IMR-90 (cell line): ENCODE measurements at regions not wholly inside any gene's neighbourhood (a gene's known extent, or its start where the extent isn't known, plus 50 kb on each side); places are given as distances from the start of the nearest gene placed in this dataset.

ENCODE experiments used
- ATAC-seq: fragments of 200-7000 bp; cut with Tn5 transposase; 2 replicates; pipeline ENCODE4 v1.9.1; 2020; ENCODE audit warnings: low read depth, mild to moderate bottlenecking, moderate library complexity
- BruUV-seq: library from RNA; stranded (reverse); fragments of 400-500 nt; replicated peaks from 2 replicates; lab custom pipeline; 2021; lab: Mats Ljungman, UMichigan
- CTCF ChIA-PET: fragments of 300-600 bp; formaldehyde crosslinking; extraction: SDS; loops from one replicate; lab custom pipeline; 2021; ENCODE audit warnings: antibody characterized with exemption; lab: Yijun Ruan, JAX
- POLR2A ChIA-PET: fragments of 300-600 bp; sonication (Branson Sonifier 250); formaldehyde crosslinking; loops from one replicate; lab custom pipeline; 2022; ENCODE audit warnings: antibody characterized with exemption; ENCODE audit not compliant: unreplicated experiment; lab: Charles Lee
- DNase-seq: peaks from one replicate; pipeline ENCODE4 v3.0.0; 2013
- H2AFZ ChIP-seq: replicated peaks from 2 replicates; pipeline ENCODE3; 2013; ENCODE audit warnings: low read length, mild to moderate bottlenecking; ENCODE audit not compliant: poor library complexity
- H2AK5ac ChIP-seq: 2 replicates; pipeline ENCODE4 v1.6.1; 2013; ENCODE audit warnings: low read depth, low read length, inconsistent platforms
- H2AK9ac ChIP-seq: replicated peaks from 2 replicates; pipeline ENCODE3; 2013; ENCODE audit warnings: mild to moderate bottlenecking, low read depth, low read length, moderate library complexity; ENCODE audit not compliant: poor library complexity
- H2BK120ac ChIP-seq: 2 replicates; pipeline ENCODE4 v1.6.1; 2013; ENCODE audit warnings: low read depth, low read length, inconsistent platforms
- H2BK15ac ChIP-seq: 3 replicates; pipeline ENCODE4 v1.6.1; 2013; ENCODE audit warnings: low read depth, low read length, inconsistent platforms
- H2BK20ac ChIP-seq: 2 replicates; pipeline ENCODE4 v1.6.1; 2013; ENCODE audit warnings: low read depth, mild to moderate bottlenecking, inconsistent platforms, low read length, moderate library complexity
- H2BK5ac ChIP-seq: 2 replicates; pipeline ENCODE4 v1.6.1; 2013; ENCODE audit warnings: mild to moderate bottlenecking, low read depth, low read length, inconsistent platforms; ENCODE audit not compliant: poor library complexity, severe bottlenecking
- H3K14ac ChIP-seq: replicated peaks from 2 replicates; pipeline ENCODE4 v1.6.1; 2013; ENCODE audit warnings: low read depth, low read length, inconsistent platforms
- H3K18ac ChIP-seq: 2 replicates; pipeline ENCODE4 v1.6.1; 2013; ENCODE audit warnings: low read depth, low read length, control low read depth
- H3K23ac ChIP-seq: 2 replicates; pipeline ENCODE4 v1.6.1; 2013; ENCODE audit warnings: low read depth, low read length, inconsistent platforms
- H3K27ac ChIP-seq: 2 replicates; pipeline ENCODE4 v1.5.1; 2013; ENCODE audit warnings: mild to moderate bottlenecking, control low read depth, low read length; ENCODE audit not compliant: insufficient read depth
- H3K27me3 ChIP-seq: 2 replicates; pipeline ENCODE4 v1.6.1; 2013; ENCODE audit warnings: low read length; ENCODE audit not compliant: control insufficient read depth, insufficient read depth
- H3K36me3 ChIP-seq: 2 replicates; pipeline ENCODE4 v1.6.1; 2013; ENCODE audit warnings: low read length, mixed read lengths; ENCODE audit not compliant: control insufficient read depth, insufficient read depth
- H3K4ac ChIP-seq: 2 replicates; pipeline ENCODE4 v1.6.1; 2013; ENCODE audit warnings: low read depth, low read length, inconsistent platforms
- H3K4me1 ChIP-seq: 2 replicates; pipeline ENCODE4 v1.6.1; 2013; ENCODE audit warnings: low read length, mixed read lengths; ENCODE audit not compliant: control insufficient read depth, insufficient read depth
- H3K4me2 ChIP-seq: 2 replicates; pipeline ENCODE4 v1.6.1; 2013; ENCODE audit warnings: low read depth, mild to moderate bottlenecking, control low read depth, low read length, moderate library complexity
- H3K4me3 ChIP-seq: 2 replicates; pipeline ENCODE4 v1.5.1; 2013; ENCODE audit warnings: low read depth, mild to moderate bottlenecking, control low read depth, low read length, moderate library complexity; ENCODE audit not compliant: insufficient read depth
- H3K56ac ChIP-seq: 2 replicates; pipeline ENCODE4 v1.6.1; 2013; ENCODE audit warnings: low read length, inconsistent platforms; ENCODE audit not compliant: insufficient read depth; ENCODE audit errors: extremely low read depth
- H3K79me1 ChIP-seq, 2 experiments: 2 replicates each; pipeline ENCODE4 v1.6.1; 2013; ENCODE audit warnings: low read length in 2 of 2, inconsistent platforms in 1 of 2, low read depth in 1 of 2
- H3K9ac ChIP-seq: 2 replicates; pipeline ENCODE4 v1.6.1; 2013; ENCODE audit warnings: low read depth, low read length, control low read depth
- H3K9me1 ChIP-seq: 2 replicates; pipeline ENCODE4 v1.6.1; 2013; ENCODE audit warnings: low read length, inconsistent platforms; ENCODE audit not compliant: insufficient read depth
- H3K9me3 ChIP-seq: 2 replicates; pipeline ENCODE4 v1.6.1; 2013; ENCODE audit warnings: low read length; ENCODE audit not compliant: control insufficient read depth, insufficient read depth
- H4K20me1 ChIP-seq: 2 replicates; pipeline ENCODE4 v1.6.1; 2013; ENCODE audit warnings: low read length, inconsistent platforms; ENCODE audit not compliant: insufficient read depth
- H4K5ac ChIP-seq: 2 replicates; pipeline ENCODE4 v1.6.1; 2013; ENCODE audit warnings: mild to moderate bottlenecking, low read depth, low read length, control low read depth
- H4K8ac ChIP-seq, 2 experiments: 2 replicates each; pipeline ENCODE4 v1.6.1; 2013; ENCODE audit warnings: low read depth in 2 of 2, low read length in 2 of 2, control low read depth in 1 of 2, inconsistent platforms in 1 of 2
- H4K91ac ChIP-seq: 2 replicates; pipeline ENCODE4 v1.6.1; 2013; ENCODE audit warnings: low read depth, low read length, inconsistent platforms; ENCODE audit not compliant: insufficient read depth
- BHLHE40 ChIP-seq: fragments of 150-350 bp; IDR thresholded peaks from 2 replicates; pipeline ENCODE4 v1.6.1; 2016; ENCODE audit warnings: mild to moderate bottlenecking, low read depth, low read length
- CEBPB ChIP-seq: IDR thresholded peaks from 2 replicates; pipeline ENCODE4 v1.6.1; 2012; ENCODE audit warnings: low read depth, low read length, improper control_type of control experiment
- CHD1 ChIP-seq: IDR thresholded peaks from 2 replicates; pipeline ENCODE4 v1.6.1; 2012; ENCODE audit warnings: low read depth, low read length, improper control_type of control experiment
- ELK1 ChIP-seq: fragments of 150-350 bp; IDR thresholded peaks from 2 replicates; pipeline ENCODE4 v1.6.1; 2016; ENCODE audit warnings: low read depth, mild to moderate bottlenecking, low read length, moderate library complexity, borderline replicate concordance
- FOS ChIP-seq: fragments of 150-350 bp; IDR thresholded peaks from 2 replicates; pipeline ENCODE4 v1.6.1; 2016; ENCODE audit warnings: low read depth, low read length
- MAFK ChIP-seq: IDR thresholded peaks from 2 replicates; pipeline ENCODE4 v1.6.1; 2012; ENCODE audit warnings: low read depth, low read length, improper control_type of control experiment
- MAZ ChIP-seq: IDR thresholded peaks from 2 replicates; pipeline ENCODE4 v1.6.1; 2012; ENCODE audit warnings: low read depth, mild to moderate bottlenecking, low read length, improper control_type of control experiment, moderate library complexity, borderline replicate concordance
- MXI1 ChIP-seq: IDR thresholded peaks from 2 replicates; pipeline ENCODE4 v1.6.1; 2012; ENCODE audit warnings: low read depth, mild to moderate bottlenecking, low read length, moderate library complexity, borderline replicate concordance
- NFE2L2 ChIP-seq: fragments of 150-350 bp; IDR thresholded peaks from 2 replicates; pipeline ENCODE4 v1.6.1; 2016; ENCODE audit warnings: low read depth, mild to moderate bottlenecking, low read length
- POLR2A ChIP-seq: IDR thresholded peaks from 2 replicates; pipeline ENCODE4 v1.6.1; 2012; ENCODE audit warnings: mild to moderate bottlenecking, low read depth, low read length
- RAD21 ChIP-seq: IDR thresholded peaks from 2 replicates; pipeline ENCODE4 v1.6.1; 2012; ENCODE audit warnings: low read length, improper control_type of control experiment
- RCOR1 ChIP-seq: IDR thresholded peaks from 2 replicates; pipeline ENCODE4 v1.6.1; 2012; ENCODE audit warnings: mild to moderate bottlenecking, low read length, improper control_type of control experiment; ENCODE audit not compliant: insufficient replicate concordance
- RFX5 ChIP-seq: IDR thresholded peaks from 2 replicates; pipeline ENCODE4 v1.8.0; 2012; ENCODE audit warnings: low read depth, mild to moderate bottlenecking, low read length, moderate library complexity
- SMC3 ChIP-seq: fragments of 150-350 bp; IDR thresholded peaks from 2 replicates; pipeline ENCODE4 v1.6.1; 2016; ENCODE audit warnings: low read depth, mild to moderate bottlenecking, antibody characterized with exemption, low read length, moderate library complexity
- WGBS, 2 experiments: methylation state at CpG; one replicate each; pipeline versions ENCODE4 v1.1.5 to v1.1.7; 2013; ENCODE audit warnings: missing lambda C conversion rate in 2 of 2; ENCODE audit not compliant: insufficient read length in 1 of 2; ENCODE audit errors: extremely low coverage in 2 of 2; 5-methylcytosine and 5-hydroxymethylcytosine counted together
- dilution Hi-C: fragments of 300-500 bp; cut with HindIII; formaldehyde crosslinking; loops from one replicate; pipeline ENCODE4 v1.14.3; 2018; ENCODE audit warnings: low sequenced_read_pairs; ENCODE audit not compliant: unreplicated experiment
- in situ Hi-C: fragments of 300-500 bp; cut with MboI; formaldehyde crosslinking; loops from 3 replicates; pipeline ENCODE4 v1.14.3; 2019; ENCODE audit warnings: low sequenced_read_pairs, inconsistent platforms, mixed read lengths
- intact Hi-C: fragments of 100-400 bp; cut with micrococcal nuclease; formaldehyde crosslinking; loops from 2 replicates; pipeline ENCODE4 v1.10.0; 2022
- TF ChIP-seq, protein P1 (sequence below): fragments of 150-350 bp; IDR thresholded peaks from 2 replicates; pipeline ENCODE4 v1.6.1; 2017; ENCODE audit warnings: mild to moderate bottlenecking, antibody characterized with exemption, low read length, low read depth
- TF ChIP-seq, protein P2 (sequence below): conservative IDR thresholded peaks from 2 replicates; pipeline ENCODE4 v1.5.1; 2012; ENCODE audit warnings: mild to moderate bottlenecking, low read depth, low read length, improper control_type of control experiment

DNA sequence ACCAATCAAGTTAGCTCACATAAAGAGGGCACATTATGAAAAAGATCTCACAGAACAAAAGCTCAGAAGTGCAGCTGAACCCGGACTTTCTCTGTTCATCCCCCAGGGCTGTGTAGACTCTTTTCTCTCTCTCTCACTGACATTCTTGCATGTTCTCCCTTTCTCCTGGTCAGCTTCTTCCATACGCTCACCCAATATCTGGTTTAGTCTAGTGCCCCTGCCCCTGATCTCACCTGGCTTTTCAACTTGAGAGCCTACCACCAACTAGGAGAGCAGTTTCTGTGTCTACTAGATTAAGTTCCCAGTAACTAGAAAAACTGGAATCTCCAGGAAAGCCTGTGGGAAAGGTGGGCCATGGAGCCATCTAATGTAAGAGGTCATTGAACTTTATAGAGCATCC, 126.9 kb upstream of the GRIK3 start:
- ATAC-seq (no peak), DNase-seq (no peak)
- no peak overlapping the region for H2BK20ac ChIP-seq
- H3K79me1 ChIP-seq: no peaks in the 10 kb centered on the region
- H2BK5ac ChIP-seq: no peak overlapping the region
- no peak overlapping the region for H3K56ac ChIP-seq
- BruUV-seq: no TSS peak
- no peaks in the 10 kb centered on the region for H3K36me3 ChIP-seq
- no peak overlapping the region for H3K9ac ChIP-seq
- H3K4ac ChIP-seq: no peak overlapping the region
- no peak overlapping the region for H3K14ac ChIP-seq
- 67% methylated on average over 2 of the region's 2 CpGs; no CpG with 5 or more reads in 1 of the 2 experiments for WGBS, 2 experiments
- no peak overlapping the region for H2BK120ac ChIP-seq
- no peak overlapping the region for H4K8ac ChIP-seq
- no peak overlapping the region for H3K4me3 ChIP-seq
- no peak overlapping the region for H2AFZ ChIP-seq
- H4K20me1 ChIP-seq: no peaks in the 10 kb centered on the region
- no peak overlapping the region for H3K4me2 ChIP-seq
- POLR2A ChIA-PET: no interaction called here
- no peak overlapping the region for H4K5ac ChIP-seq
- no peak overlapping the region for H4K91ac ChIP-seq
- CTCF ChIA-PET: no interaction called here
- in situ Hi-C loops: no loop called here
- dilution Hi-C loops: no loop called here
- no peak overlapping the region for H3K23ac ChIP-seq
- no peak overlapping the region for H2BK15ac ChIP-seq
- no peak overlapping the region for H3K18ac ChIP-seq
- no peak overlapping the region for H3K27ac ChIP-seq
- H2AK5ac ChIP-seq: no peak overlapping the region
- H3K9me1 ChIP-seq: no peaks in the 10 kb centered on the region
- no peak overlapping the region for H2AK9ac ChIP-seq
- intact Hi-C loops: no loop called here
- no peaks in the 10 kb centered on the region; the same call in 1 of the 2 replicates for H3K9me3 ChIP-seq
- H3K27me3 ChIP-seq: no peaks in the 10 kb centered on the region
- H3K4me1 ChIP-seq: no peaks in the 10 kb centered on the region
- TF ChIP-seq MXI1 (no peak), FOS (no peak), CHD1 (no peak), NFE2L2 (no peak), MAFK (no peak), RFX5 (no peak), MAZ (no peak), SMC3 (no peak), RCOR1 (no peak), RAD21 (no peak), ELK1 (no peak), POLR2A (no peak), BHLHE40 (no peak), CEBPB (no peak)
- TF ChIP-seq, protein P1, sequence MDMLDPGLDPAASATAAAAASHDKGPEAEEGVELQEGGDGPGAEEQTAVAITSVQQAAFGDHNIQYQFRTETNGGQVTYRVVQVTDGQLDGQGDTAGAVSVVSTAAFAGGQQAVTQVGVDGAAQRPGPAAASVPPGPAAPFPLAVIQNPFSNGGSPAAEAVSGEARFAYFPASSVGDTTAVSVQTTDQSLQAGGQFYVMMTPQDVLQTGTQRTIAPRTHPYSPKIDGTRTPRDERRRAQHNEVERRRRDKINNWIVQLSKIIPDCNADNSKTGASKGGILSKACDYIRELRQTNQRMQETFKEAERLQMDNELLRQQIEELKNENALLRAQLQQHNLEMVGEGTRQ: no peak
- TF ChIP-seq, protein P2, sequence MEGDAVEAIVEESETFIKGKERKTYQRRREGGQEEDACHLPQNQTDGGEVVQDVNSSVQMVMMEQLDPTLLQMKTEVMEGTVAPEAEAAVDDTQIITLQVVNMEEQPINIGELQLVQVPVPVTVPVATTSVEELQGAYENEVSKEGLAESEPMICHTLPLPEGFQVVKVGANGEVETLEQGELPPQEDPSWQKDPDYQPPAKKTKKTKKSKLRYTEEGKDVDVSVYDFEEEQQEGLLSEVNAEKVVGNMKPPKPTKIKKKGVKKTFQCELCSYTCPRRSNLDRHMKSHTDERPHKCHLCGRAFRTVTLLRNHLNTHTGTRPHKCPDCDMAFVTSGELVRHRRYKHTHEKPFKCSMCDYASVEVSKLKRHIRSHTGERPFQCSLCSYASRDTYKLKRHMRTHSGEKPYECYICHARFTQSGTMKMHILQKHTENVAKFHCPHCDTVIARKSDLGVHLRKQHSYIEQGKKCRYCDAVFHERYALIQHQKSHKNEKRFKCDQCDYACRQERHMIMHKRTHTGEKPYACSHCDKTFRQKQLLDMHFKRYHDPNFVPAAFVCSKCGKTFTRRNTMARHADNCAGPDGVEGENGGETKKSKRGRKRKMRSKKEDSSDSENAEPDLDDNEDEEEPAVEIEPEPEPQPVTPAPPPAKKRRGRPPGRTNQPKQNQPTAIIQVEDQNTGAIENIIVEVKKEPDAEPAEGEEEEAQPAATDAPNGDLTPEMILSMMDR: no peak
